ENCODE measurements at regions not wholly inside any gene's neighbourhood (a gene's known extent, or its start where the extent isn't known, plus 50 kb on each side); places are given as distances from the start of the nearest gene placed in this dataset.

DNA sequence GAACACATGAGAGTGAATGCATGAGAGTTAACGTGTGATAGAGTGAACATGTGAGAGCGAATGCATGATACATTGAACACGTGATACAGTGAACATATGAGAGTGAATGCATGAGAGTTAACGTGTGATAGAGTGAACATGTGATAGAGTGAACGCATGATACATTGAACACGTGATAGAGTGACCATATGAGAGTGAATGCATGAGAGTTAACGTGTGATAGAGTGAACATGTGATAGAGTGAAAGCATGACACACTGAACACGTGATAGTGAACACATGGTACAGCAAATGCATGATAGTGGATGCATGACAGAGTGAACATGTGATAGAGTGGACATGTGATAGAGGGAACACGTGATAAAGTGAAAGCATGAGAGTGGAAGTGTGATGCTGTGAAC lies 517.9 kb downstream of the EIPR1 start:
- no peaks in the 10 kb centered on the region for H3F3A ChIP-seq (ENCODE audit: insufficient read depth, low read depth)
- intact Hi-C loops (cut with micrococcal nuclease; ENCODE audit: unreplicated experiment): no loop called here

GRCh38 chr2:2859164-2859563 lies 518.5 kb downstream of the EIPR1 start:
- Histone ChIP-seq H3K4me3 (no peak overlapping the region), H3K27me3 (ENCODE audit: insufficient read depth, low read depth) (peaks cover 89% of the 10 kb centered on the region), H3K4me2 (no peak overlapping the region), H3F3A (ENCODE audit: insufficient read depth, low read depth) (no peaks in the 10 kb centered on the region), H2AFZ (no peak overlapping the region), H3K4me1 (replicated peaks; ENCODE audit: insufficient read depth) (no peaks in the 10 kb centered on the region), H3K27ac (no peak overlapping the region), H3K9me2 (ENCODE audit: insufficient read depth) (no peaks in the 10 kb centered on the region), H3K36me3 (ENCODE audit: low read depth) (no peaks in the 10 kb centered on the region), H3K9me3 (ENCODE audit: insufficient read depth, low read depth) (no peaks in the 10 kb centered on the region), H3K79me2 (ENCODE audit: low read depth) (no peaks in the 10 kb centered on the region), H4K20me1 (ENCODE audit: insufficient read depth) (no peaks in the 10 kb centered on the region)
- ChIA-PET CTCF (no interaction called here), POLR2A (ENCODE audit: unreplicated experiment) (no interaction called here)
- no TSS peak for BruUV-seq (replicated peaks)
- no peak for DNase-seq
- intact Hi-C loops (cut with micrococcal nuclease; ENCODE audit: unreplicated experiment): no loop called here
- TF ChIP-seq, protein P1, sequence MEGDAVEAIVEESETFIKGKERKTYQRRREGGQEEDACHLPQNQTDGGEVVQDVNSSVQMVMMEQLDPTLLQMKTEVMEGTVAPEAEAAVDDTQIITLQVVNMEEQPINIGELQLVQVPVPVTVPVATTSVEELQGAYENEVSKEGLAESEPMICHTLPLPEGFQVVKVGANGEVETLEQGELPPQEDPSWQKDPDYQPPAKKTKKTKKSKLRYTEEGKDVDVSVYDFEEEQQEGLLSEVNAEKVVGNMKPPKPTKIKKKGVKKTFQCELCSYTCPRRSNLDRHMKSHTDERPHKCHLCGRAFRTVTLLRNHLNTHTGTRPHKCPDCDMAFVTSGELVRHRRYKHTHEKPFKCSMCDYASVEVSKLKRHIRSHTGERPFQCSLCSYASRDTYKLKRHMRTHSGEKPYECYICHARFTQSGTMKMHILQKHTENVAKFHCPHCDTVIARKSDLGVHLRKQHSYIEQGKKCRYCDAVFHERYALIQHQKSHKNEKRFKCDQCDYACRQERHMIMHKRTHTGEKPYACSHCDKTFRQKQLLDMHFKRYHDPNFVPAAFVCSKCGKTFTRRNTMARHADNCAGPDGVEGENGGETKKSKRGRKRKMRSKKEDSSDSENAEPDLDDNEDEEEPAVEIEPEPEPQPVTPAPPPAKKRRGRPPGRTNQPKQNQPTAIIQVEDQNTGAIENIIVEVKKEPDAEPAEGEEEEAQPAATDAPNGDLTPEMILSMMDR (conservative IDR thresholded peaks at IDR 0.05): no peak
- TF ChIP-seq EZH2 (IDR thresholded peaks at IDR 0.05; ENCODE audit: low read depth): no peak

More for the DNA sequence above, 517.9 kb downstream of the EIPR1 start:
- H3K9me2 ChIP-seq (ENCODE audit: insufficient read depth): no peaks in the 10 kb centered on the region
- H4K20me1 ChIP-seq (ENCODE audit: insufficient read depth): no peaks in the 10 kb centered on the region
- H3K27me3 ChIP-seq (ENCODE audit: insufficient read depth, low read depth): peaks cover 88% of the 10 kb centered on the region
- no peak overlapping the region for H2AFZ ChIP-seq
- H3K4me2 ChIP-seq: no peak overlapping the region
- no TSS peak for BruUV-seq (replicated peaks)
- no peak overlapping the region for H3K27ac ChIP-seq
- CTCF ChIA-PET: no interaction called here
- H3K4me3 ChIP-seq: no peak overlapping the region
- TF ChIP-seq, protein P1 (conservative IDR thresholded peaks at IDR 0.05): no peak
- TF ChIP-seq EZH2 (IDR thresholded peaks at IDR 0.05; ENCODE audit: low read depth): no peak
- H3K9me3 ChIP-seq (ENCODE audit: insufficient read depth, low read depth): no peaks in the 10 kb centered on the region
- H3K36me3 ChIP-seq (ENCODE audit: low read depth): no peaks in the 10 kb centered on the region
- H3K4me1 ChIP-seq (replicated peaks; ENCODE audit: insufficient read depth): no peaks in the 10 kb centered on the region
- DNase-seq: no peak
- POLR2A ChIA-PET (ENCODE audit: unreplicated experiment): no interaction called here
- no peaks in the 10 kb centered on the region for H3K79me2 ChIP-seq (ENCODE audit: low read depth)

- CTCF ChIA-PET: no interaction called here
- no peaks in the 10 kb centered on the region for H3K4me1 ChIP-seq (replicated peaks; ENCODE audit: insufficient read depth)
Measured at GRCh38 chr2:2856723-2857415, 520.7 kb downstream of the EIPR1 start.

More at GRCh38 chr2:2856723-2857415, 520.7 kb downstream of the EIPR1 start:
- POLR2A ChIA-PET (ENCODE audit: unreplicated experiment): no interaction called here
- no peak for DNase-seq
- TF ChIP-seq, protein P1 (conservative IDR thresholded peaks at IDR 0.05): no peak
- TF ChIP-seq EZH2 (IDR thresholded peaks at IDR 0.05; ENCODE audit: low read depth): no peak
- H3K27me3 ChIP-seq (ENCODE audit: insufficient read depth, low read depth): peaks cover 86% of the 10 kb centered on the region
- H2AFZ ChIP-seq: no peak overlapping the region
- no TSS peak for BruUV-seq (replicated peaks)
- no peaks in the 10 kb centered on the region for H3K9me2 ChIP-seq (ENCODE audit: insufficient read depth)
- peaks cover 10% of the 10 kb centered on the region for H3F3A ChIP-seq (ENCODE audit: insufficient read depth, low read depth)
- no peaks in the 10 kb centered on the region for H4K20me1 ChIP-seq (ENCODE audit: insufficient read depth)
- no peak overlapping the region for H3K27ac ChIP-seq
- intact Hi-C loops (cut with micrococcal nuclease; ENCODE audit: unreplicated experiment): no loop called here
- H3K79me2 ChIP-seq (ENCODE audit: low read depth): no peaks in the 10 kb centered on the region
- H3K9me3 ChIP-seq (ENCODE audit: insufficient read depth, low read depth): no peaks in the 10 kb centered on the region
- no peak overlapping the region for H3K4me2 ChIP-seq
- H3K4me3 ChIP-seq: no peak overlapping the region
- no peaks in the 10 kb centered on the region for H3K36me3 ChIP-seq (ENCODE audit: low read depth)

Measured in PC-9 (cell line).